ENCODE measurements at regions not wholly inside any gene's neighbourhood (a gene's known extent, or its start where the extent isn't known, plus 50 kb on each side); places are given as distances from the start of the nearest gene placed in this dataset.

GRCh38 chr15:62456011-62456920 lies 291.2 kb upstream of the C2CD4B start:
- Mint-ChIP-seq H3K4me1 (no peaks in the 10 kb centered on the region), H3K9me3 (no peaks in the 10 kb centered on the region), H3K27ac (no peak overlapping the region), H3K36me3 (no peaks in the 10 kb centered on the region), H3K4me3 (no peak overlapping the region)
- no peak for ATAC-seq
- DNase-seq (ENCODE audit: low spot score in 2 of 2), result no peak

GRCh38 chr15:62457100-62457499 lies 292.0 kb upstream of the C2CD4B start:
- Mint-ChIP-seq H3K4me1 (no peaks in the 10 kb centered on the region), H3K9me3 (no peaks in the 10 kb centered on the region), H3K36me3 (no peaks in the 10 kb centered on the region), H3K4me3 (no peak overlapping the region), H3K27ac (no peak overlapping the region)
- DNase-seq (ENCODE audit: low spot score in 2 of 2) (no peak), ATAC-seq (no peak)

- Mint-ChIP-seq H3K4me1 (no peaks in the 10 kb centered on the region), H3K9me3 (no peaks in the 10 kb centered on the region)
- no peak for DNase-seq (ENCODE audit: low spot score in 2 of 2)
Observed at GRCh38 chr15:62459875-62460274, 294.8 kb upstream of the C2CD4B start.

GRCh38 chr15:62462268-62462667 lies 297.2 kb upstream of the C2CD4B start:
- no peak for DNase-seq (ENCODE audit: low spot score in 2 of 2)
- Mint-ChIP-seq H3K36me3 (no peaks in the 10 kb centered on the region), H3K4me3 (no peak overlapping the region), H3K4me1 (no peaks in the 10 kb centered on the region), H3K9me3 (no peaks in the 10 kb centered on the region), H3K27ac (no peak overlapping the region)
- ATAC-seq, result no peak

More at GRCh38 chr15:62459875-62460274, 294.8 kb upstream of the C2CD4B start:
- ATAC-seq, result no peak
- H3K27ac Mint-ChIP-seq, result no peak overlapping the region
- no peak overlapping the region for H3K4me3 Mint-ChIP-seq
- H3K36me3 Mint-ChIP-seq, result no peaks in the 10 kb centered on the region

GRCh38 chr15:62462721-62463120 lies 297.6 kb upstream of the C2CD4B start:
- ATAC-seq, result no peak
- H3K4me3 Mint-ChIP-seq, result no peak overlapping the region
- no peak for DNase-seq (ENCODE audit: low spot score in 2 of 2)
- no peak overlapping the region for H3K27ac Mint-ChIP-seq
- no peaks in the 10 kb centered on the region for H3K4me1 Mint-ChIP-seq
- H3K9me3 Mint-ChIP-seq, result no peaks in the 10 kb centered on the region
- no peaks in the 10 kb centered on the region for H3K36me3 Mint-ChIP-seq

- Mint-ChIP-seq H3K27ac (no peak overlapping the region), H3K4me3 (no peak overlapping the region), H3K9me3 (no peaks in the 10 kb centered on the region), H3K4me1 (no peaks in the 10 kb centered on the region), H3K36me3 (no peaks in the 10 kb centered on the region)
- no peak for ATAC-seq
- DNase-seq (ENCODE audit: low spot score in 2 of 2), result no peak
Observed at GRCh38 chr15:62464705-62465104, 299.6 kb upstream of the C2CD4B start.

GRCh38 chr15:62465173-62465572 lies 300.1 kb upstream of the C2CD4B start:
- Mint-ChIP-seq H3K27ac (no peak overlapping the region), H3K9me3 (no peaks in the 10 kb centered on the region), H3K4me3 (no peak overlapping the region), H3K36me3 (no peaks in the 10 kb centered on the region), H3K4me1 (no peaks in the 10 kb centered on the region)
- ATAC-seq (no peak), DNase-seq (ENCODE audit: low spot score in 2 of 2) (no peak)

GRCh38 chr15:62469478-62469873 lies 304.4 kb upstream of the C2CD4B start:
- Mint-ChIP-seq H3K27ac (no peak overlapping the region), H3K4me3 (no peak overlapping the region), H3K9me3 (no peaks in the 10 kb centered on the region), H3K4me1 (no peaks in the 10 kb centered on the region), H3K36me3 (no peaks in the 10 kb centered on the region)
- DNase-seq (ENCODE audit: low spot score in 2 of 2), result no peak
- no peak for ATAC-seq

GRCh38 chr15:62469874-62470688 lies 305.0 kb upstream of the C2CD4B start:
- Mint-ChIP-seq H3K36me3 (no peaks in the 10 kb centered on the region), H3K4me1 (no peaks in the 10 kb centered on the region), H3K9me3 (no peaks in the 10 kb centered on the region), H3K27ac (no peak overlapping the region), H3K4me3 (no peak overlapping the region)
- peak; percentile 13 for ATAC-seq
- no peak for DNase-seq (ENCODE audit: low spot score in 2 of 2)

GRCh38 chr15:62472616-62473299 lies 307.7 kb upstream of the C2CD4B start:
- Mint-ChIP-seq H3K4me3 (no peak overlapping the region), H3K27ac (no peak overlapping the region), H3K4me1 (no peaks in the 10 kb centered on the region), H3K36me3 (no peaks in the 10 kb centered on the region), H3K9me3 (no peaks in the 10 kb centered on the region)
- ATAC-seq (no peak), DNase-seq (ENCODE audit: low spot score in 2 of 2) (no peak)

- Mint-ChIP-seq H3K4me3 (no peak overlapping the region), H3K36me3 (no peaks in the 10 kb centered on the region), H3K9me3 (no peaks in the 10 kb centered on the region), H3K27ac (no peak overlapping the region), H3K4me1 (no peaks in the 10 kb centered on the region)
- ATAC-seq (no peak), DNase-seq (ENCODE audit: low spot score in 2 of 2) (no peak)
Observed at GRCh38 chr15:62474021-62474770, 309.1 kb upstream of the C2CD4B start.

- DNase-seq (ENCODE audit: low spot score in 2 of 2), result no peak
Observed at GRCh38 chr15:62474771-62475124, 309.7 kb upstream of the C2CD4B start.

GRCh38 chr15:62475591-62475990 lies 310.5 kb upstream of the C2CD4B start:
- ATAC-seq, result no peak
- DNase-seq (ENCODE audit: low spot score in 2 of 2), result no peak
- H3K4me1 Mint-ChIP-seq, result no peaks in the 10 kb centered on the region
- H3K9me3 Mint-ChIP-seq, result no peaks in the 10 kb centered on the region
- H3K27ac Mint-ChIP-seq, result no peak overlapping the region
- H3K4me3 Mint-ChIP-seq, result no peak overlapping the region
- H3K36me3 Mint-ChIP-seq, result no peaks in the 10 kb centered on the region

More at GRCh38 chr15:62474771-62475124, 309.7 kb upstream of the C2CD4B start:
- Mint-ChIP-seq H3K36me3 (no peaks in the 10 kb centered on the region), H3K4me1 (no peaks in the 10 kb centered on the region), H3K27ac (no peak overlapping the region), H3K9me3 (no peaks in the 10 kb centered on the region), H3K4me3 (no peak overlapping the region)
- no peak for ATAC-seq

- no peaks in the 10 kb centered on the region for H3K36me3 Mint-ChIP-seq
- no peak overlapping the region for H3K27ac Mint-ChIP-seq
- ATAC-seq, result no peak
- no peaks in the 10 kb centered on the region for H3K9me3 Mint-ChIP-seq
- H3K4me3 Mint-ChIP-seq, result no peak overlapping the region
- DNase-seq (ENCODE audit: low spot score in 2 of 2), result no peak
- no peaks in the 10 kb centered on the region for H3K4me1 Mint-ChIP-seq
Observed at GRCh38 chr15:62476163-62476562, 311.1 kb upstream of the C2CD4B start.

GRCh38 chr15:62477929-62478328 lies 312.8 kb upstream of the C2CD4B start:
- Mint-ChIP-seq H3K4me3 (no peak overlapping the region), H3K36me3 (no peaks in the 10 kb centered on the region), H3K9me3 (no peaks in the 10 kb centered on the region), H3K4me1 (no peaks in the 10 kb centered on the region), H3K27ac (no peak overlapping the region)
- ATAC-seq (no peak), DNase-seq (ENCODE audit: low spot score in 2 of 2) (no peak)

Measured in stimulated activated effector memory CD8-positive, alpha-beta T cell treated with anti-CD3 and anti-CD28 coated beads, Interleukin-12 subunit alpha, Interleukin-12 subunit beta, amount 100 ng/mL, for 72 hours (primary cell).